WTC11 (cell line): ENCODE measurements at regions not wholly inside any gene's neighbourhood (a gene's known extent, or its start where the extent isn't known, plus 50 kb on each side); places are given as distances from the start of the nearest gene placed in this dataset.

Experiments used
- ATAC-seq: fragments of 200-7000 bp; cut with Tn5 transposase; 2 replicates; pipeline ENCODE4 v1.10.0; 2021; ENCODE audit warnings: mild to moderate bottlenecking, moderate library complexity
- CTCF ChIA-PET: fragments of 300-600 bp; sonication (Branson Sonifier 250); formaldehyde crosslinking; loops from one replicate; lab custom pipeline; 2021; ENCODE audit warnings: antibody characterized with exemption; lab: Charles Lee
- POLR2A ChIA-PET: fragments of 350-600 bp; sonication (Branson Sonifier 250); formaldehyde crosslinking; loops from one replicate; lab custom pipeline; 2021; ENCODE audit warnings: antibody characterized with exemption; lab: Charles Lee
- DNase-seq: peaks from one replicate; pipeline ENCODE4 v3.0.0; 2021; ENCODE audit warnings: low spot score
- H3K27ac Mint-ChIP-seq: 2 replicates; pipeline ENCODE4 v1.8.0; 2021; ENCODE audit warnings: mixed read lengths
- H3K27me3 Mint-ChIP-seq: 2 replicates; pipeline ENCODE4 v1.8.0; 2021; ENCODE audit warnings: low read depth, mild to moderate bottlenecking, moderate library complexity, mixed read lengths
- H3K36me3 Mint-ChIP-seq: 2 replicates; pipeline ENCODE4 v1.8.0; 2021; ENCODE audit warnings: mixed read lengths
- H3K4me1 Mint-ChIP-seq: 2 replicates; pipeline ENCODE4 v1.8.0; 2022; ENCODE audit warnings: mixed read lengths
- H3K4me3 Mint-ChIP-seq: 2 replicates; pipeline ENCODE4 v1.8.0; 2021; ENCODE audit warnings: mild to moderate bottlenecking, moderate library complexity, mixed read lengths
- H3K9me3 Mint-ChIP-seq: 2 replicates; pipeline ENCODE4 v1.8.0; 2021; ENCODE audit warnings: mixed read lengths
- ATF1 ChIP-seq: sonication (generic); formaldehyde crosslinking; IDR thresholded peaks from 2 replicates; pipeline ENCODE4 v1.8.1; 2023; ENCODE audit warnings: mild to moderate bottlenecking, moderate library complexity, missing genetic modification reagents
- CREB1 ChIP-seq: sonication (generic); formaldehyde crosslinking; IDR thresholded peaks from 2 replicates; pipeline ENCODE4 v1.8.0; 2023; ENCODE audit warnings: mild to moderate bottlenecking, missing genetic modification reagents
- ELF4 ChIP-seq: sonication (generic); formaldehyde crosslinking; IDR thresholded peaks from 2 replicates; pipeline ENCODE4 v1.8.1; 2022; ENCODE audit warnings: low read depth, mild to moderate bottlenecking, moderate library complexity, missing genetic modification reagents
- EMX1 ChIP-seq: fragments of 250-450 bp; sonication (Bioruptor Pico); IDR thresholded peaks from 2 replicates; pipeline ENCODE4 v1.8.0; 2021; ENCODE audit warnings: mild to moderate bottlenecking
- ERG ChIP-seq: fragments of 250-450 bp; sonication (Bioruptor Pico); IDR thresholded peaks from 2 replicates; pipeline ENCODE4 v1.8.0; 2021; ENCODE audit warnings: mild to moderate bottlenecking
- ETV6 ChIP-seq: sonication (generic); formaldehyde crosslinking; IDR thresholded peaks from 2 replicates; pipeline ENCODE4 v1.8.1; 2022; ENCODE audit warnings: mild to moderate bottlenecking, missing genetic modification reagents
- FOXK1 ChIP-seq: sonication (generic); formaldehyde crosslinking; IDR thresholded peaks from 2 replicates; pipeline ENCODE4 v1.8.0; 2022; ENCODE audit warnings: mild to moderate bottlenecking, moderate library complexity, missing genetic modification reagents
- GABPB1 ChIP-seq: sonication (generic); formaldehyde crosslinking; IDR thresholded peaks from 2 replicates; pipeline ENCODE4 v1.8.1; 2023; ENCODE audit warnings: mild to moderate bottlenecking, missing genetic modification reagents
- GTF2I ChIP-seq: fragments of 250-450 bp; sonication (Bioruptor Pico); conservative IDR thresholded peaks from 2 replicates; pipeline ENCODE4 v1.4.0; 2021; ENCODE audit warnings: mild to moderate bottlenecking
- KAT7 ChIP-seq: sonication (generic); formaldehyde crosslinking; IDR thresholded peaks from 2 replicates; pipeline ENCODE4 v1.8.1; 2023; ENCODE audit warnings: missing genetic modification reagents, mild to moderate bottlenecking, borderline replicate concordance
- MAX ChIP-seq: sonication (generic); formaldehyde crosslinking; IDR thresholded peaks from 2 replicates; pipeline ENCODE4 v1.8.0; 2022; ENCODE audit warnings: mild to moderate bottlenecking, missing genetic modification reagents
- NR3C1 ChIP-seq: sonication (generic); formaldehyde crosslinking; conservative IDR thresholded peaks from 2 replicates; pipeline ENCODE4 v1.8.1; 2023; ENCODE audit warnings: low read depth, mild to moderate bottlenecking, missing genetic modification reagents
- TEAD4 ChIP-seq: sonication (generic); formaldehyde crosslinking; IDR thresholded peaks from 2 replicates; pipeline ENCODE4 v1.8.0; 2022; ENCODE audit warnings: mild to moderate bottlenecking, missing genetic modification reagents
- ZMAT4 ChIP-seq: fragments of 250-450 bp; sonication (Bioruptor Pico); IDR thresholded peaks from 2 replicates; pipeline ENCODE4 v1.9.0; 2021; ENCODE audit warnings: mild to moderate bottlenecking
- ZNF121 ChIP-seq: sonication (generic); formaldehyde crosslinking; IDR thresholded peaks from 2 replicates; pipeline ENCODE4 v1.8.0; 2023; ENCODE audit warnings: missing genetic modification reagents
- ZNF416 ChIP-seq: fragments of 250-450 bp; sonication (Bioruptor Pico); IDR thresholded peaks from 2 replicates; pipeline ENCODE4 v1.9.0; 2021; ENCODE audit warnings: mild to moderate bottlenecking, inconsistent platforms
- ZNF671 ChIP-seq: fragments of 250-450 bp; sonication (Bioruptor Pico); IDR thresholded peaks from 2 replicates; pipeline ENCODE4 v1.8.0; 2021; ENCODE audit warnings: mild to moderate bottlenecking
- TF ChIP-seq, protein P1 (sequence below): sonication (generic); formaldehyde crosslinking; IDR thresholded peaks from 2 replicates; pipeline ENCODE4 v1.8.1; 2022; ENCODE audit warnings: missing genetic modification reagents, borderline replicate concordance
- TF ChIP-seq, protein P2 (sequence below): sonication (generic); formaldehyde crosslinking; IDR thresholded peaks from 2 replicates; pipeline ENCODE4 v1.8.1; 2022; ENCODE audit warnings: low read depth, missing genetic modification reagents, borderline replicate concordance

DNA sequence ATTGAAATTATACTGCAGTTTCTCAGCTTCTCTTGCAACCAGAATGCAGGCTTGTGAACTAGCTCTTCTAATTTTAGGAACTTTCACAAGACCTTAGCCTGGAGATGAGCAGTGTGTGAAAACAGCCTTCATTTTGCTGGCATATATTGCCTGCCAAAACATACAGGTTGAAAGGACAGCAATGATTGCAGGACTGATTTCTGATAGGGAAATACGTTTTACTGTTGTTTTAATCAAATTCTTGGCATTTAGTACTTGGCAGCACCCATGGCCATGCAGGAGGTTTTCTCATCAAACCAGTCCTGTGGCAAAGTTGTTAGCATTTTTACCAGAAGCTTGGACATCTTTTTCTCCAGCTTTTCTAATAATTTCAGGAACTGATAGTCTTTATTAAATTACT is 91.9 kb upstream of the MUCL1 start (continued):
- TF ChIP-seq ZNF416 (CRISPR knock-in tag) (no peak), CREB1 (CRISPR knock-in tag) (no peak)

DNA sequence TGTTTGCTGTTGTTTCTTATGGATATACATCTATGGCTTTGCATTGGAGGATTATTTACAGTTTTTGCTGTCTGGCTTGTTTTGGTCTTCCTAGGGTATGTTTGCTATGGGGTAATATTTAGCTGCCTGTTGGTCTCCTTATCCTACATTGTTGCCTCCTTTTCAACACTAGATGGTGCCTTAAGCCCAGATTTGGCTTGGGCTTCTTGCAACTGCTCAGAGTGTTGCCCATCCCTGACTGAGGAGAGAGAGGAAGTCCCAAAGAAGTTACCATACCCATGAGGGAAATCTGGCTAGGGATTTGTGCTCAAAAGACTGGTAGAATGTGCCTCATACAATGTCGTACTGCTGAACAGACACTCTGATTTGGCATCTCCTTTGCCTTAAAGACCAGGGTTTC is 94.6 kb upstream of the MUCL1 start:
- Mint-ChIP-seq H3K36me3 (no peaks in the 10 kb centered on the region), H3K9me3 (peaks cover 7% of the 10 kb centered on the region), H3K27ac (no peak overlapping the region), H3K27me3 (no peaks in the 10 kb centered on the region), H3K4me1 (no peaks in the 10 kb centered on the region), H3K4me3 (no peak overlapping the region)
- DNase-seq: peak; percentile 43
- TF ChIP-seq ATF1 (CRISPR knock-in tag): no peak
- no peak for TF ChIP-seq FOXK1 (CRISPR knock-in tag)
- TF ChIP-seq TEAD4 (CRISPR knock-in tag): no peak
- no peak for TF ChIP-seq KAT7 (CRISPR knock-in tag)
- TF ChIP-seq ERG (CRISPR knock-in tag): no peak
- TF ChIP-seq, protein P1, sequence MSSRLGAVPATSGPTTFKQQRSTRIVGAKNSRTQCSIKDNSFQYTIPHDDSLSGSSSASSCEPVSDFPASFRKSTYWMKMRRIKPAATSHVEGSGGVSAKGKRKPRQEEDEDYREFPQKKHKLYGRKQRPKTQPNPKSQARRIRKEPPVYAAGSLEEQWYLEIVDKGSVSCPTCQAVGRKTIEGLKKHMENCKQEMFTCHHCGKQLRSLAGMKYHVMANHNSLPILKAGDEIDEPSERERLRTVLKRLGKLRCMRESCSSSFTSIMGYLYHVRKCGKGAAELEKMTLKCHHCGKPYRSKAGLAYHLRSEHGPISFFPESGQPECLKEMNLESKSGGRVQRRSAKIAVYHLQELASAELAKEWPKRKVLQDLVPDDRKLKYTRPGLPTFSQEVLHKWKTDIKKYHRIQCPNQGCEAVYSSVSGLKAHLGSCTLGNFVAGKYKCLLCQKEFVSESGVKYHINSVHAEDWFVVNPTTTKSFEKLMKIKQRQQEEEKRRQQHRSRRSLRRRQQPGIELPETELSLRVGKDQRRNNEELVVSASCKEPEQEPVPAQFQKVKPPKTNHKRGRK (CRISPR knock-in tag): no peak
- no peak for TF ChIP-seq GTF2I (CRISPR knock-in tag)
- no peak for TF ChIP-seq GABPB1
- TF ChIP-seq ZNF671 (CRISPR knock-in tag): no peak
- ChIA-PET POLR2A (interaction anchor here (1.0 kb wide), 1 partner anchor 100 kb away, joined by 3 read pairs; no protein-coding TSS in a partner anchor), CTCF (interaction anchor here (0.6 to 2.8 kb wide), 32 partner anchors 10 to 313 kb away, joined by 3 to 37 read pairs (median 4); no protein-coding TSS in a partner anchor)
- ATAC-seq: peak; percentile 99

GRCh38 chr12:54751493-54751892 is 102.8 kb upstream of the MUCL1 start:
- ChIA-PET CTCF (no interaction called here), POLR2A (no interaction called here)
- Mint-ChIP-seq H3K9me3 (no peaks in the 10 kb centered on the region), H3K4me3 (no peak overlapping the region), H3K4me1 (no peaks in the 10 kb centered on the region), H3K27me3 (no peaks in the 10 kb centered on the region), H3K27ac (no peak overlapping the region), H3K36me3 (no peaks in the 10 kb centered on the region)
- DNase-seq (no peak), ATAC-seq (no peak)
- TF ChIP-seq ETV6 (CRISPR knock-in tag) (no peak), EMX1 (CRISPR knock-in tag) (no peak), ZNF121 (CRISPR knock-in tag) (no peak), MAX (CRISPR knock-in tag) (no peak), NR3C1 (no peak), ZMAT4 (CRISPR knock-in tag) (no peak), ELF4 (CRISPR knock-in tag) (no peak)
- TF ChIP-seq, protein P2, sequence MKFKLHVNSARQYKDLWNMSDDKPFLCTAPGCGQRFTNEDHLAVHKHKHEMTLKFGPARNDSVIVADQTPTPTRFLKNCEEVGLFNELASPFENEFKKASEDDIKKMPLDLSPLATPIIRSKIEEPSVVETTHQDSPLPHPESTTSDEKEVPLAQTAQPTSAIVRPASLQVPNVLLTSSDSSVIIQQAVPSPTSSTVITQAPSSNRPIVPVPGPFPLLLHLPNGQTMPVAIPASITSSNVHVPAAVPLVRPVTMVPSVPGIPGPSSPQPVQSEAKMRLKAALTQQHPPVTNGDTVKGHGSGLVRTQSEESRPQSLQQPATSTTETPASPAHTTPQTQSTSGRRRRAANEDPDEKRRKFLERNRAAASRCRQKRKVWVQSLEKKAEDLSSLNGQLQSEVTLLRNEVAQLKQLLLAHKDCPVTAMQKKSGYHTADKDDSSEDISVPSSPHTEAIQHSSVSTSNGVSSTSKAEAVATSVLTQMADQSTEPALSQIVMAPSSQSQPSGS (CRISPR knock-in tag): no peak
